Immature natural killer cell (primary cell): ENCODE measurements at regions not wholly inside any gene's neighbourhood (a gene's known extent, or its start where the extent isn't known, plus 50 kb on each side); places are given as distances from the start of the nearest gene placed in this dataset.
"Not testable (repeated sequence)": the region's sequence is repeated elsewhere in the genome, so short reads cannot be mapped to it uniquely, and the experiment has no call there.

Experiments
- DNase-seq, 3 donors: peaks; one replicate each; pipeline ENCODE4 v3.0.0; 2022; ENCODE audit warnings: mixed read lengths in 1 of 3
- H3K27ac Mint-ChIP-seq, 6 donors: one replicate each; pipeline ENCODE4 v1.8.0; 2020; ENCODE audit warnings: mixed read lengths in 6 of 6, mild to moderate bottlenecking in 5 of 6, inconsistent platforms in 4 of 6, moderate library complexity in 3 of 6
- H3K27me3 Mint-ChIP-seq, 3 donors: one replicate each; pipeline ENCODE4 v1.8.0; 2020 to 2021; ENCODE audit warnings: low read depth in 3 of 3, mild to moderate bottlenecking in 3 of 3, mixed read lengths in 3 of 3, moderate library complexity in 3 of 3, inconsistent platforms in 1 of 3
- H3K36me3 Mint-ChIP-seq, 3 donors: one replicate each; pipeline ENCODE4 v1.8.0; 2020; ENCODE audit warnings: mixed read lengths in 3 of 3, inconsistent platforms in 2 of 3, mild to moderate bottlenecking in 2 of 3
- H3K4me1 Mint-ChIP-seq, 2 donors: one replicate each; pipeline ENCODE4 v1.8.0; 2020; ENCODE audit warnings: inconsistent platforms in 2 of 2, mild to moderate bottlenecking in 2 of 2, mixed read lengths in 2 of 2, moderate library complexity in 1 of 2
- H3K4me3 Mint-ChIP-seq, 5 donors: one replicate each; pipeline ENCODE4 v1.8.0; 2020; ENCODE audit warnings: mild to moderate bottlenecking in 5 of 5, mixed read lengths in 5 of 5, inconsistent platforms in 3 of 5, moderate library complexity in 3 of 5
- H3K9me3 Mint-ChIP-seq, 6 donors: one replicate each; pipeline ENCODE4 v1.8.0; 2020; ENCODE audit warnings: mild to moderate bottlenecking in 6 of 6, mixed read lengths in 6 of 6, inconsistent platforms in 4 of 6, moderate library complexity in 3 of 6

DNA sequence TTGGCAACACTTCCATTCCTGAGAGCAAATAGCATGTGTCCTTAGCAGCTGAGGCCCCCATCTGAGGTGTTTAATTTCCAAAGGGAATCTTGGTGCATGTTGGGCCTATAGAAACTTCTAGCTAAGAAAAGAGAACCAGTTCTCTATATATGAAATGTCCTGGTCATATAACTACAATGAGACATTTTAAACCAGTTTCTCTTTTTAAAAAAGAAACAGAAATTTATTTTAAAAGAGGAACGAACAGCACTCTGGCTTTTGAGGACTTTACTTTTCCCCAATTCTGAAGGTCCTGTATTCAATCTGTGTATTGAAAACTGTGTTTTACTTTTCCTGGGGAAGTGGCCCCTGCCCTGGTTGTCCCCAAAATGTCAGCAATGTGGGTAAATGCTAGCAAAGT is 94.0 kb upstream of the FOXN2 start:
- no peaks in the 10 kb centered on the region for H3K4me1 Mint-ChIP-seq
- H3K4me3 Mint-ChIP-seq: no peak overlapping the region
- H3K27me3 Mint-ChIP-seq: peaks cover 0 to 1% (median 0%) of the 10 kb centered on the region in 3 donors
- DNase-seq: no peak
- H3K27ac Mint-ChIP-seq: no peak overlapping the region
- H3K36me3 Mint-ChIP-seq: peaks cover 0 to 3% (median 0%) of the 10 kb centered on the region in 3 donors
- H3K9me3 Mint-ChIP-seq: no peaks in the 10 kb centered on the region

DNA sequence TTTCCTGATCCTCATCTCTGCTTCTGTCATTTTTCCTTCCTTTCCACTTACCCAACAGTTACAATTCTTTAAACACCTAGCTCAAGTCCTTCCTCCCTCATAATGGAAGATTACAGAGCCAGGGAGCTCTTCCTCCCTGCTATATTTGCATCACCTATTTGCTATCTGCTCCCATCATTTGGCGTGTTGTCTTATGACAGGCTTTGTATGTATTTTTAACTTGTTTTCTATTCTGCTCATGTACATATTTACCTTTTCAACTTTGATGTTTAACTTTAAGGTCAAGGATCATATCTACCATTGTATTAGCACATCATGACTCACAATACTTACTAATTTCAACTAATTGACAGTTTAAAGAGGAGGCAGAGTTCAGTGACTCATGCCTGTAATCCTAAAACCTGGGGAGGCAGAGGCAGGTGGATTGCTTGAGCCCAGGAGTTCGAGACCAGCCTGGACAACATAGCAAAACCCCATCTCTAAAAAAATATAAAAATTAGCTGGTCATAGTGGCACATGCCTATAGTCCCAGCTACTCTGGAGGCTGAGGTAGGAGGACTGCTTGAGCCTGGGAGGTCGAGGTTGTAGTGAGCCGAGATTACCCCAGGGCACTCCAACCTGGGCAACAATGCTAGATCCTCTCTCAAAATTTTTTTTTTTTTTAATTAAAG is 92.5 kb upstream of the FOXN2 start:
- Mint-ChIP-seq H3K36me3 (peaks cover 0 to 3% (median 0%) of the 10 kb centered on the region in 3 donors), H3K27ac (no peak overlapping the region), H3K4me1 (peaks cover 2 to 3% of the 10 kb centered on the region in 2 donors), H3K9me3 (no peaks in the 10 kb centered on the region), H3K4me3 (no peak overlapping the region), H3K27me3 (no peaks in the 10 kb centered on the region)
- no peak for DNase-seq

DNA sequence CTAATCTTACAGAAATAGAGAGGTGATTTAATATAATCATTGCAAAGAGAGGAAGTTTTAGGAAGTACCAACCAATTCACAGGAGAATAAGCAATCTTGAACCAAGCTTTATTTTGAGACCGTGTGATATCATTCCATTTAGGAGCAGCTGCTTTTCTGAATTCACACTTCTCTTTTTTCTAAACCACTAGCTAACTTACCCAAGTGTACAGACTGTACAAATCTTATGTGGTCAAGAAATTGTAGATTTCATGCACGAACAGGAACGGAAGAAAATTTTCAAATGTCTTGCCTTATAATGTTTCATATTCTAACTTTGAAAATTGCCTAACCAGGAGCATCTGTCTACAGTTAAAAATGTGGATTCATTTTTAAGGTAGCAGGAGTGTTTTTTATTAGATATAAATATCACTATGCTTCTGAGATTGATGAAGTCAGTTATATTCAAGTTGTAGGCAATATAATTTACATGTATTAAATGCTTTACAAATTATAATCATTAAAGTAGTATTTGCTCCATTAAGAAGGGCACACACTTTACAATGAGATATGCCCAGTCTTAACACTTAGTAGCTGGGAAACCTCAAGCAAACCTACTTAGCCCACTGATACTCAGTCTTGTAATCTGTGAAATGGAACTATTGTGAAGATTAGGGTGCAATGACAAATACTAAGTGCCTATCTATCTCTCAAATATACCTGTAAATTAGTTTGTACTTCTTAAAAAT is 86.7 kb upstream of the FOXN2 start:
- peak overlapping the region in 4 of 6 donors; percentile 8 to 68 (median 49) for H3K27ac Mint-ChIP-seq
- H3K4me3 Mint-ChIP-seq: peak overlapping the region; percentile 59 to 80 (median 67)
- H3K27me3 Mint-ChIP-seq: peaks cover 0 to 3% (median 0%) of the 10 kb centered on the region in 3 donors
- no peaks in the 10 kb centered on the region for H3K9me3 Mint-ChIP-seq
- DNase-seq: peak in 1 of 3 donors; percentile 3
- H3K36me3 Mint-ChIP-seq: no peaks in the 10 kb centered on the region
- H3K4me1 Mint-ChIP-seq: peaks cover 20 to 23% of the 10 kb centered on the region in 2 donors

DNA sequence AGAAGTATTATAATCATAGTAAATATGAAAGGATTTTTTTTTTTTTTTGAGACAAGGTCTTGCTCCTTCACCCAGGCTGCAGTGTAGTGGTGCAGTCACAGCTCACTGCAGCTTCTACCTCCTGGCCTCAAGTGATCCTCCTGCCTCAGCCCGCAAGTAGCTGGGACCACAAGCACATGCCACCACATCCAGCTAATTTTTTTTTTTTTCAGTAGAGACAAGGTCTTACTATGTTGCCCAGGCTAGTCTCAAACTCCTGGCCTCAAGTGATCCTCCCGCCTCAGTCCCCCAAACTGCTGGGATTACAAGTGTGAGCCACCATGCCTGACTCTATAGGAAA is 86.2 kb upstream of the FOXN2 start:
- peak; percentile 25 to 55 (median 43) for DNase-seq
- no peaks in the 10 kb centered on the region for H3K9me3 Mint-ChIP-seq
- peak overlapping the region in 4 of 5 donors; percentile 58 to 80 (median 72) for H3K4me3 Mint-ChIP-seq
- H3K27ac Mint-ChIP-seq: peak overlapping the region in 4 of 6 donors; percentile 35 to 72 (median 62)
- H3K36me3 Mint-ChIP-seq: no peaks in the 10 kb centered on the region
- H3K27me3 Mint-ChIP-seq: peaks cover 0 to 3% (median 0%) of the 10 kb centered on the region in 3 donors
- H3K4me1 Mint-ChIP-seq: peaks cover 20 to 23% of the 10 kb centered on the region in 2 donors

DNA sequence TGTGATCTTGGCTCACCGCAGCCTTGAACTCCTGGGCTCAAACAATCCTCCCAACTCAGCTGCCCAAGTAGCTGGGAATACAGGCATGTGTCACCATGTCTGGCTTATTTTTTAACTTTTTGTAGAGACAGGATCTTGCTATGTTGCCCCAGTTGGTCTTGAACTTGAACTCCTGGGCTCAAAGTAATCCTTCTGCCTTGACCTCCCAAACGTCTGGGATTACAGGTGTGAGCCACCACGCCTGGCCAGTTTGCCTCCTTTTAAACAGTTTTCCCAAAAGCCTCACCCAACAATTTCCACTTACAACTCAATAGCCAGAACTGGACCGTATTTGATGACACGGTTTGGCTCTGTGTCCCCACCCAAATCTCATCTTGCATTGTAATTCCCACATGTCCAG is 85.4 kb upstream of the FOXN2 start:
- Mint-ChIP-seq H3K36me3 (no peaks in the 10 kb centered on the region), H3K27me3 (peaks cover 0 to 3% (median 2%) of the 10 kb centered on the region in 3 donors), H3K4me1 (peaks cover 20 to 23% of the 10 kb centered on the region in 2 donors), H3K4me3 (no peak overlapping the region), H3K27ac (no peak overlapping the region), H3K9me3 (no peaks in the 10 kb centered on the region)
- DNase-seq: no peak

DNA sequence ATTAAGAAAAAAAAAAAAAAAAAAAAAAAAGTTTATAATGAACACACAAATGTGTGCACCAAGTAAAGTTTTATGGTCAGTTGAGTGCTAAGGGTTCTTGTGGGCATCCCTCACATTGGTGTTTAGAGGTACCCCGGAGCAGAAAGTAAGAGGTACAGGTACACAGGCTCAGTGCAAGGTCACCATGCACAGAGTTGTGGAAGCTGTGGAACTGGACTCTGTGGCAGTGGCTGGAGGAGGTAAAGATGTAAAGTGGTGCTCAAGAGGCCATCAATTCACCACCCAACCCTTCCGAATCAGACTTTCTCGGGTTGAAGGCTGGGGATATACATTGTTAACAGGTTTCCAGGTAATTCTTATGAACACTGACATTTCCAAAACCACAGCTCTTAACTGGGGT is 83.6 kb upstream of the FOXN2 start:
- no peak overlapping the region for H3K27ac Mint-ChIP-seq
- no peak for DNase-seq
- no peaks in the 10 kb centered on the region for H3K9me3 Mint-ChIP-seq
- no peaks in the 10 kb centered on the region for H3K36me3 Mint-ChIP-seq
- peaks cover 0 to 3% (median 2%) of the 10 kb centered on the region in 3 donors for H3K27me3 Mint-ChIP-seq
- peaks cover 20 to 23% of the 10 kb centered on the region in 2 donors for H3K4me1 Mint-ChIP-seq
- H3K4me3 Mint-ChIP-seq: no peak overlapping the region

DNA sequence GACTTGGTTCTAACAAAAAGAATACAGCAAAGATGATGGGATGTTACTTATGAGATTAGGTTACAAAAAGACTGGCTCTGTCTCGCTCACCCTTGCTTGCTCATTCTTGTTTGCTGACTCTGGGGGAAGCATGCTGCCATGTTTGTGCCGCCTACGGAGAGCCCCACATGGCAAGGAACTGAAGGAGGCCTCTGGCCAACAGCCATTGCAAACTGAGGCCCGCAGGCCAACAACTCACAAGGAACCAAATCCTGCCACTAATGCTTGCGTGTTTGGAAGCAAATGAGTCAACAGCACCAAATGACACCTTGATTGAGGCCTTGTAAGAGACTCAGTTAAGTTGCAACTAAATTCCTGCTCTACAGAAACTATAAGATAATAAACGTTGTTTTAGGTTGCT is 82.1 kb upstream of the FOXN2 start:
- H3K9me3 Mint-ChIP-seq: no peaks in the 10 kb centered on the region
- no peak overlapping the region for H3K27ac Mint-ChIP-seq
- H3K4me3 Mint-ChIP-seq: no peak overlapping the region
- H3K36me3 Mint-ChIP-seq: no peaks in the 10 kb centered on the region
- DNase-seq: no peak
- H3K27me3 Mint-ChIP-seq: peaks cover 0 to 3% (median 2%) of the 10 kb centered on the region in 3 donors
- peaks cover 16 to 17% of the 10 kb centered on the region in 2 donors for H3K4me1 Mint-ChIP-seq

DNA sequence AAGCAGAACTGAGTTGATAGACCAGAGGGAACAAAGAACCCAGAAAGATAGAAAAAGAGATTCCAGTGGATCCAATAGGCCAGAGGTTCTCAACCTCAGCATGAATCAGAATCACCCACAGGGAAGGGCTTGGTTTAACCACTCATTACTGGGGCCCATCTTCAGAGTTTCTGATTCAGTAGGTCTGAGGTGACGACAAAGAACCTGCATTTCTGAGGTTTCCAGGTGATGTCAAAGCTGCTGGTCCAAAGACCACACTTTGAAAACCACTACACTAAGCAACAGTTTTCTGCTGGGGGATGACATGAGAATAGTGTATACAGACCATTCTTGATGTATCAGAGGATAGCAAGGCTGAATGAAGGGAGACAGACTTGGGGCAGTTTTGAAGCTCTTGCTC is 81.5 kb upstream of the FOXN2 start:
- Mint-ChIP-seq H3K36me3 (no peaks in the 10 kb centered on the region), H3K4me1 (peaks cover 10 to 11% of the 10 kb centered on the region in 2 donors), H3K4me3 (no peak overlapping the region), H3K27me3 (peaks cover 0 to 3% (median 2%) of the 10 kb centered on the region in 3 donors), H3K27ac (peak overlapping the region in 1 of 6 donors; percentile 65), H3K9me3 (no peaks in the 10 kb centered on the region)
- no peak for DNase-seq

DNA sequence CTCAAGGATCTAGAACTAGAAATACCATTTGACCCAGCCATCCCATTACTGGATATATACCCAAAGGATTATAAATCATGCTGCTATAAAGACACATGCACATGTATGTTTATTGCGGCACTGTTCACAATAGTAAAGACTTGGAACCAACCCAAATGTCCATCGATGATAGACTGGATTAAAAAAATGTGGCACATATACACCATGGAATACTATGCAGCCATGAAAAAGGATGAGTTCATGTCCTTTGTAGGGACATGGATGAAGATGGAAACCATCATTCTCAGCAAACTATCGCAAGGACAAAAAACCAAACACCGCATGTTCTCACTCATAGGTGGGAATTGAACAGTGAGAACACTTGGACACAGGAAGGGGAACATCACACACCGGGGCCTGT is 80.7 kb upstream of the FOXN2 start:
- H3K27me3 Mint-ChIP-seq, DNase-seq, H3K27ac Mint-ChIP-seq, H3K36me3 Mint-ChIP-seq, H3K4me1 Mint-ChIP-seq, H3K4me3 Mint-ChIP-seq, H3K9me3 Mint-ChIP-seq: not testable (repeated sequence)

DNA sequence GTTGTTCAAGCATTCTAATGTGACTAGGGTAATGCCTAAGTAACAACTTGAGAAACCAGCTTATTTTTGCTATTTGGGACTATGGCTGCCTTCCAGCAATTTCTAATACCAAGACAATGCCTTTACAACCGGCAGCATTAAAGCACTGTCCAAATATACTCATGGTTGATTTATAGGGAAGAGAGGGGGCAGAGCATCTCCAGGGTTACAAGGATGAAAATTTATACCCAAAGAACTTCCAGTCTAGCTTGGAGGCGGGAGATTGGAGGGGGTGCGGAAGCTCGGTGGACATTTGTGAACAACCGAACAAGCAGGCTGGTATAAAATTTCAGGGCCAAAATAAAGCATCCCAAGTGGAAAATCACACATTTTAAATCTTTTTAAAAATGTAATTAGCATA is 79.4 kb upstream of the FOXN2 start:
- H3K27me3 Mint-ChIP-seq: peaks cover 0 to 2% (median 0%) of the 10 kb centered on the region in 3 donors

DNA sequence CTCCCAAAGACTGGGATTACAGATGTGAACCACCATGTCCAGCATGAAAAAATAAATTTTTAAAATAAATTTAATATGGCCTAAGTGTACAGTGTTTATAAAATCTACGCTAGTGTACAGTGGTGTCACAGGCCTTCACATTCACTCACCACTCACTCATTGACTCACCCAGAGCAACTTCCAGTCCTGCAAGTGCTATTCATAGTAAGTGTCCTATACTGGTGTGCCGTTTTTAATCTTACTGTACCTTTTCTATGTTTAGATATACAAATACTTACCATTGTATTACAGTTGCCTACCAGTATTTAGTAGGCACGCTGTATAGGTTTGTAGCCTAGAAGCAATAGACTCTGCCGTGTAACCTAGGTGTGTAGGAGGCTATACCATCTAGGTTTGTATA is 76.1 kb upstream of the FOXN2 start:
- H3K27ac Mint-ChIP-seq: no peak overlapping the region
- no peaks in the 10 kb centered on the region for H3K4me1 Mint-ChIP-seq
- H3K36me3 Mint-ChIP-seq: peaks cover 4 to 8% (median 5%) of the 10 kb centered on the region in 3 donors
- H3K9me3 Mint-ChIP-seq: no peaks in the 10 kb centered on the region
- DNase-seq: no peak
- H3K4me3 Mint-ChIP-seq: no peak overlapping the region
- H3K27me3 Mint-ChIP-seq: peaks cover 0 to 2% (median 0%) of the 10 kb centered on the region in 3 donors

More for the DNA sequence above, 79.4 kb upstream of the FOXN2 start:
- Mint-ChIP-seq H3K4me3 (no peak overlapping the region), H3K27ac (no peak overlapping the region), H3K36me3 (peaks cover 0 to 4% (median 0%) of the 10 kb centered on the region in 3 donors), H3K4me1 (no peaks in the 10 kb centered on the region), H3K9me3 (no peaks in the 10 kb centered on the region)
- DNase-seq: no peak

DNA sequence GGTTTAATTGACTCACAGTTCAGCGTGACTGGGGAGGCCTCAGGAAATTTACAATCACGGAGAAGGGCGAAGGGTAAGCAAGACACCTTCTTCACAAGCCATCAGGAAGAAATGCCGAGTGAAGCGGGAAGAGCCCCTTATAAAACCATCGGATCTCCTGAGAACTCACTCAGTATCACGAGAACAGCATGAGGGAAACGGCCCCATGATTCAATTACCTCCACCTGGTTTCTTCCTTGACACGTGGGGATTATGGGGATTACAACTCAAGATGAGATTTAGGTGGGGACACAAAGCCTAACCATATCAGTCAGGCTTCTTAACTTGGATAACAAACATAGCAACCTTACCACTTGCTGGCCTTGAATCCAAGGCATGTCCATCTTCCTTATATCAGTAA is 73.6 kb upstream of the FOXN2 start:
- Mint-ChIP-seq H3K27me3 (no peaks in the 10 kb centered on the region), H3K36me3 (peaks cover 4 to 8% (median 5%) of the 10 kb centered on the region in 3 donors), H3K4me1 (no peaks in the 10 kb centered on the region), H3K9me3 (no peaks in the 10 kb centered on the region), H3K4me3 (no peak overlapping the region), H3K27ac (no peak overlapping the region)
- no peak for DNase-seq

DNA sequence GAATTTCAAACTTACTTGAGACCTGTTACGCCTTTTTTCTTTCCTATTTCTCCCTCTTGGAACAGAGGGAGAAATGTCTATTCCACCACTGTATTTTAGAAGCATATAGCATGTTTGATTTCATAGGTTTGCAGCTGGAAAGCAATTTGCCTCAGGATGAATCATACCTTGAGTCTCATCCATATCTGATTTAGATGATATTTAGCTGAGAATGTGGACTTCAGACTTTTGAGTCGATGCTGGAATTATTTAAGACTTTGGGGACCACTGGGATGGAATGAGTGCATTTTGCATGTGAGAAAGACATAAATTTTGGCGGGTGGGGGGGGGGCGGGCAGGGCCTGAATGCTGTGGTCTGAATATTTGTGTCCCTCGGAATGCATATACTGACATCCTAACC is 67.3 kb upstream of the FOXN2 start:
- Mint-ChIP-seq H3K27me3 (no peaks in the 10 kb centered on the region), H3K4me3 (no peak overlapping the region), H3K27ac (no peak overlapping the region), H3K9me3 (no peaks in the 10 kb centered on the region), H3K4me1 (no peaks in the 10 kb centered on the region), H3K36me3 (peaks cover 0 to 4% (median 0%) of the 10 kb centered on the region in 3 donors)
- DNase-seq: no peak

DNA sequence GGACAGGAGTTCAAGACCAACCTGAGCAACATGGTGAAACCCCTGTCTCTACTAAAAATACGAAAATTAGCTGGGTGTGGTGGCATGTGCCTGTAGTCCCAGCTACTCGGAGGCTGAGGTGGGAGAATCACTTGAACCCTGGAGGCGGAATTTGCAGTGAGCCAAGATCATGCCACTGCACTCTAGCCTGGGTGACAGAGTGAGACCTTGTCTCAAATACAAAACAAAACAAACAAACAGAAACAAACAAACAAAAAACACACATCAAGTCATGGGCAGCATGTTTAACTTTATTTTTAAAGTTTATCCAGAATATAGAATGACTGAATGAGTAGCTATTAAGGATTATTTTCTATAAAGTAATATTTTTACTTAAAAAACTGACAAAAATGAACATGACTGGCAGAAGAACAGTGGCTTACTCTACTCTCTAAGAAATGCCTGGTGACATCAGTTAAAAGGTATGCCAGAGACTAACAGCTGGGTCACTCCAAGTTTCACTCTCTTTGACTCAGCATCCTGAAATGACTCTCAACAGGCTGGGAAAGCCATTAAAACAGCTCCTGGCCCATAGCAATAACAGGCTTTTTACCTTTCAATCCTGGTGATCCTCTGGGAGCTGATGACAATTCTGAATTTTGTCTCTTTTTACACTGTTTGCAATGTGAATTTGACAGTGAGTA is 66.1 kb upstream of the FOXN2 start:
- H3K9me3 Mint-ChIP-seq: no peaks in the 10 kb centered on the region
- no peaks in the 10 kb centered on the region for H3K36me3 Mint-ChIP-seq
- no peak overlapping the region for H3K27ac Mint-ChIP-seq
- no peak overlapping the region for H3K4me3 Mint-ChIP-seq
- no peak for DNase-seq
- no peaks in the 10 kb centered on the region for H3K4me1 Mint-ChIP-seq
- H3K27me3 Mint-ChIP-seq: no peaks in the 10 kb centered on the region
